Activated naive CD8-positive, alpha-beta T cell treated with anti-CD3 and anti-CD28 coated beads for 36 hours (primary cell): ENCODE measurements at regions not wholly inside any gene's neighbourhood (a gene's known extent, or its start where the extent isn't known, plus 50 kb on each side); places are given as distances from the start of the nearest gene placed in this dataset.

Experiments used
- DNase-seq: peaks from one replicate; pipeline ENCODE4 v3.0.0; 2021
- H3K27ac Mint-ChIP-seq: one replicate; pipeline ENCODE4 v1.8.0; 2022; ENCODE audit warnings: mild to moderate bottlenecking, moderate library complexity, mixed read lengths
- H3K27me3 Mint-ChIP-seq: one replicate; pipeline ENCODE4 v1.8.0; 2022; ENCODE audit warnings: mild to moderate bottlenecking, mixed read lengths
- H3K36me3 Mint-ChIP-seq: one replicate; pipeline ENCODE4 v1.8.0; 2021; ENCODE audit warnings: mild to moderate bottlenecking, mixed read lengths
- H3K4me1 Mint-ChIP-seq: one replicate; pipeline ENCODE4 v1.8.0; 2021; ENCODE audit warnings: mixed read lengths
- H3K4me3 Mint-ChIP-seq: one replicate; pipeline ENCODE4 v1.8.0; 2022; ENCODE audit warnings: mild to moderate bottlenecking, moderate library complexity, mixed read lengths
- H3K9me3 Mint-ChIP-seq: one replicate; pipeline ENCODE4 v1.8.0; 2022; ENCODE audit warnings: mixed read lengths

- Mint-ChIP-seq H3K27ac (no peak overlapping the region), H3K27me3 (no peaks in the 10 kb centered on the region), H3K36me3 (no peaks in the 10 kb centered on the region), H3K4me3 (no peak overlapping the region), H3K4me1 (no peaks in the 10 kb centered on the region), H3K9me3 (no peaks in the 10 kb centered on the region)
- no peak for DNase-seq
Observed at GRCh38 chr2:239472235-239472775, 71.5 kb upstream of the HDAC4 start.

- Mint-ChIP-seq H3K36me3 (no peaks in the 10 kb centered on the region), H3K4me3 (no peak overlapping the region), H3K27me3 (no peaks in the 10 kb centered on the region), H3K9me3 (no peaks in the 10 kb centered on the region), H3K27ac (no peak overlapping the region), H3K4me1 (no peaks in the 10 kb centered on the region)
- no peak for DNase-seq
Observed at GRCh38 chr2:239471011-239471792, 70.4 kb upstream of the HDAC4 start.

- Mint-ChIP-seq H3K27ac (no peak overlapping the region), H3K9me3 (no peaks in the 10 kb centered on the region), H3K4me1 (no peaks in the 10 kb centered on the region), H3K4me3 (no peak overlapping the region), H3K36me3 (no peaks in the 10 kb centered on the region), H3K27me3 (no peaks in the 10 kb centered on the region)
- no peak for DNase-seq
Observed at GRCh38 chr2:239470151-239470900, 69.5 kb upstream of the HDAC4 start.

GRCh38 chr2:239469106-239469960, 68.5 kb upstream of the HDAC4 start:
- no peaks in the 10 kb centered on the region for H3K27me3 Mint-ChIP-seq

GRCh38 chr2:239468491-239469105, 67.8 kb upstream of the HDAC4 start:
- Mint-ChIP-seq H3K36me3 (no peaks in the 10 kb centered on the region), H3K4me3 (no peak overlapping the region), H3K27ac (no peak overlapping the region), H3K9me3 (no peaks in the 10 kb centered on the region), H3K4me1 (no peaks in the 10 kb centered on the region), H3K27me3 (no peaks in the 10 kb centered on the region)
- DNase-seq = no peak

More at GRCh38 chr2:239469106-239469960, 68.5 kb upstream of the HDAC4 start:
- Mint-ChIP-seq H3K27ac (no peak overlapping the region), H3K4me3 (no peak overlapping the region), H3K9me3 (no peaks in the 10 kb centered on the region), H3K36me3 (no peaks in the 10 kb centered on the region), H3K4me1 (no peaks in the 10 kb centered on the region)
- no peak for DNase-seq

- H3K27ac Mint-ChIP-seq = no peak overlapping the region
- no peaks in the 10 kb centered on the region for H3K27me3 Mint-ChIP-seq
- H3K4me3 Mint-ChIP-seq = no peak overlapping the region
- no peaks in the 10 kb centered on the region for H3K9me3 Mint-ChIP-seq
- no peaks in the 10 kb centered on the region for H3K36me3 Mint-ChIP-seq
- H3K4me1 Mint-ChIP-seq = no peaks in the 10 kb centered on the region
- no peak for DNase-seq
Observed at GRCh38 chr2:239467956-239468490, 67.2 kb upstream of the HDAC4 start.

- H3K4me3 Mint-ChIP-seq = no peak overlapping the region
- no peaks in the 10 kb centered on the region for H3K4me1 Mint-ChIP-seq
- DNase-seq = no peak
- no peaks in the 10 kb centered on the region for H3K9me3 Mint-ChIP-seq
- no peaks in the 10 kb centered on the region for H3K36me3 Mint-ChIP-seq
- no peaks in the 10 kb centered on the region for H3K27me3 Mint-ChIP-seq
- H3K27ac Mint-ChIP-seq = no peak overlapping the region
Observed at GRCh38 chr2:239467281-239467955, 66.6 kb upstream of the HDAC4 start.

- DNase-seq = no peak
- Mint-ChIP-seq H3K36me3 (no peaks in the 10 kb centered on the region), H3K4me3 (no peak overlapping the region), H3K9me3 (no peaks in the 10 kb centered on the region), H3K27ac (no peak overlapping the region), H3K4me1 (no peaks in the 10 kb centered on the region), H3K27me3 (no peaks in the 10 kb centered on the region)
Observed at GRCh38 chr2:239466755-239467271, 66.0 kb upstream of the HDAC4 start.

GRCh38 chr2:239466061-239466754, 65.4 kb upstream of the HDAC4 start:
- Mint-ChIP-seq H3K9me3 (no peaks in the 10 kb centered on the region), H3K4me1 (no peaks in the 10 kb centered on the region), H3K27ac (no peak overlapping the region), H3K36me3 (no peaks in the 10 kb centered on the region), H3K4me3 (no peak overlapping the region), H3K27me3 (no peaks in the 10 kb centered on the region)
- no peak for DNase-seq

- DNase-seq = no peak
- H3K36me3 Mint-ChIP-seq = no peaks in the 10 kb centered on the region
Observed at GRCh38 chr2:239465017-239466001, 64.5 kb upstream of the HDAC4 start.

GRCh38 chr2:239464166-239465016, 63.6 kb upstream of the HDAC4 start:
- H3K9me3 Mint-ChIP-seq = no peaks in the 10 kb centered on the region
- no peak overlapping the region for H3K27ac Mint-ChIP-seq
- H3K4me1 Mint-ChIP-seq = no peaks in the 10 kb centered on the region
- no peaks in the 10 kb centered on the region for H3K36me3 Mint-ChIP-seq
- no peak for DNase-seq
- H3K4me3 Mint-ChIP-seq = no peak overlapping the region
- no peaks in the 10 kb centered on the region for H3K27me3 Mint-ChIP-seq

More at GRCh38 chr2:239465017-239466001, 64.5 kb upstream of the HDAC4 start:
- Mint-ChIP-seq H3K9me3 (no peaks in the 10 kb centered on the region), H3K27me3 (no peaks in the 10 kb centered on the region), H3K4me3 (no peak overlapping the region), H3K27ac (no peak overlapping the region), H3K4me1 (no peaks in the 10 kb centered on the region)
